ENCODE measurements at regions not wholly inside any gene's neighbourhood (a gene's known extent, or its start where the extent isn't known, plus 50 kb on each side); places are given as distances from the start of the nearest gene placed in this dataset.
A peak's percentile ranks its signal among the peaks of the same experiment; 100 is the strongest.

GRCh38 chr16:85971902-85972638 lies 73.1 kb downstream of the IRF8 start:
- FAIRE-seq: no peak
- no peak for DNase-seq (ENCODE audit: insufficient read length, low spot score)

- DNase-seq (ENCODE audit: insufficient read length, low spot score) (no peak), FAIRE-seq (no peak)
Observed at GRCh38 chr16:85974428-85975375, 75.7 kb downstream of the IRF8 start.

- FAIRE-seq: no peak
- no peak for DNase-seq (ENCODE audit: insufficient read length, low spot score)
Observed at GRCh38 chr16:85975451-85975981, 76.6 kb downstream of the IRF8 start.

- DNase-seq (ENCODE audit: insufficient read length, low spot score) (no peak), FAIRE-seq (no peak)
Observed at GRCh38 chr16:85978291-85978775, 79.4 kb downstream of the IRF8 start.

GRCh38 chr16:85978976-85979375 lies 80.0 kb downstream of the IRF8 start:
- FAIRE-seq: no peak

GRCh38 chr16:85979605-85980004 lies 80.6 kb downstream of the IRF8 start:
- FAIRE-seq (no peak), DNase-seq (ENCODE audit: insufficient read length, low spot score) (no peak)

More at GRCh38 chr16:85978976-85979375, 80.0 kb downstream of the IRF8 start:
- no peak for DNase-seq (ENCODE audit: insufficient read length, low spot score)

- no peak for DNase-seq (ENCODE audit: insufficient read length, low spot score)
- FAIRE-seq: peak; percentile 64
Observed at GRCh38 chr16:85980686-85981085, 81.7 kb downstream of the IRF8 start.

GRCh38 chr16:85981826-85982562 lies 83.0 kb downstream of the IRF8 start:
- DNase-seq (ENCODE audit: insufficient read length, low spot score) (no peak), FAIRE-seq (no peak)

- DNase-seq (ENCODE audit: insufficient read length, low spot score) (no peak), FAIRE-seq (no peak)
Observed at GRCh38 chr16:85982563-85982939, 83.6 kb downstream of the IRF8 start.

GRCh38 chr16:85983064-85983463 lies 84.1 kb downstream of the IRF8 start:
- FAIRE-seq: no peak
- no peak for DNase-seq (ENCODE audit: insufficient read length, low spot score)

GRCh38 chr16:85983606-85984230 lies 84.8 kb downstream of the IRF8 start:
- DNase-seq (ENCODE audit: insufficient read length, low spot score): no peak
- FAIRE-seq: no peak

- FAIRE-seq (no peak), DNase-seq (ENCODE audit: insufficient read length, low spot score) (no peak)
Observed at GRCh38 chr16:85984231-85984880, 85.4 kb downstream of the IRF8 start.

GRCh38 chr16:85984947-85985451 lies 86.0 kb downstream of the IRF8 start:
- DNase-seq (ENCODE audit: insufficient read length, low spot score): no peak
- FAIRE-seq: no peak

GRCh38 chr16:85986931-85987749 lies 88.2 kb downstream of the IRF8 start:
- peak; percentile 69 for FAIRE-seq
- DNase-seq (ENCODE audit: insufficient read length, low spot score): peak; percentile 83

GRCh38 chr16:85987750-85988078 lies 88.8 kb downstream of the IRF8 start:
- DNase-seq (ENCODE audit: insufficient read length, low spot score) (no peak), FAIRE-seq (no peak)

- no peak for FAIRE-seq
- DNase-seq (ENCODE audit: insufficient read length, low spot score): no peak
Observed at GRCh38 chr16:85988306-85988705, 89.3 kb downstream of the IRF8 start.

- DNase-seq (ENCODE audit: insufficient read length, low spot score) (no peak), FAIRE-seq (no peak)
Observed at GRCh38 chr16:85988723-85989313, 89.9 kb downstream of the IRF8 start.

GRCh38 chr16:85989376-85989775 lies 90.4 kb downstream of the IRF8 start:
- FAIRE-seq: no peak

More at GRCh38 chr16:85989376-85989775, 90.4 kb downstream of the IRF8 start:
- no peak for DNase-seq (ENCODE audit: insufficient read length, low spot score)
